HG02642 (cell line): ENCODE measurements at regions not wholly inside any gene's neighbourhood (a gene's known extent, or its start where the extent isn't known, plus 50 kb on each side); places are given as distances from the start of the nearest gene placed in this dataset.

Experiments
- ATAC-seq: cut with Tn5 transposase; IDR thresholded peaks from one replicate; pipeline ENCODE4 v1.9.1; 2021; ENCODE audit warnings: mild to moderate bottlenecking; ENCODE audit not compliant: unreplicated experiment, poor library complexity

- ATAC-seq: no peak
These were observed 776.0 kb downstream of the TFAP2A start for GRCh38 chr6:9638861-9639260.

- ATAC-seq: no peak
These were observed 780.1 kb downstream of the TFAP2A start for GRCh38 chr6:9634776-9635175.

- ATAC-seq: no peak
These were observed 782.8 kb downstream of the TFAP2A start for GRCh38 chr6:9632026-9632425.

- no peak for ATAC-seq
These were observed 786.1 kb downstream of the TFAP2A start for GRCh38 chr6:9628819-9629218.

GRCh38 chr6:9627916-9628315 lies 787.0 kb downstream of the TFAP2A start:
- ATAC-seq: no peak

- no peak for ATAC-seq
These were observed 790.9 kb downstream of the TFAP2A start for GRCh38 chr6:9623985-9624384.

- no peak for ATAC-seq
These were observed 791.5 kb downstream of the TFAP2A start for GRCh38 chr6:9623228-9623832.

GRCh38 chr6:9621276-9621675 lies 793.6 kb downstream of the TFAP2A start:
- no peak for ATAC-seq

- ATAC-seq: no peak
These were observed 794.2 kb downstream of the TFAP2A start for GRCh38 chr6:9620687-9621086.

GRCh38 chr6:9620263-9620662 lies 794.6 kb downstream of the TFAP2A start:
- no peak for ATAC-seq

- no peak for ATAC-seq
These were observed 800.1 kb downstream of the TFAP2A start for GRCh38 chr6:9614778-9615177.

- no peak for ATAC-seq
These were observed 802.4 kb downstream of the TFAP2A start for GRCh38 chr6:9612489-9612888.

GRCh38 chr6:9610620-9611415 lies 804.1 kb downstream of the TFAP2A start:
- ATAC-seq: no peak

GRCh38 chr6:9606435-9607134 lies 808.3 kb downstream of the TFAP2A start:
- no peak for ATAC-seq

GRCh38 chr6:9594746-9595145 lies 820.1 kb downstream of the TFAP2A start:
- no peak for ATAC-seq

- ATAC-seq: no peak
These were observed 821.3 kb downstream of the TFAP2A start for GRCh38 chr6:9593554-9593953.

GRCh38 chr6:9583753-9584352 lies 831.0 kb downstream of the TFAP2A start:
- ATAC-seq: no peak

- ATAC-seq: no peak
These were observed 833.7 kb downstream of the TFAP2A start for GRCh38 chr6:9581155-9581554.

GRCh38 chr6:9576521-9576920 lies 838.4 kb downstream of the TFAP2A start:
- ATAC-seq: no peak

- ATAC-seq: no peak
These were observed 848.8 kb downstream of the TFAP2A start for GRCh38 chr6:9566096-9566495.

- no peak for ATAC-seq
These were observed 850.9 kb downstream of the TFAP2A start for GRCh38 chr6:9564021-9564420.
